HEK293 (cell line): ENCODE measurements at regions not wholly inside any gene's neighbourhood (a gene's known extent, or its start where the extent isn't known, plus 50 kb on each side); places are given as distances from the start of the nearest gene placed in this dataset.
"Not testable (repeated sequence)": the region's sequence is repeated elsewhere in the genome, so short reads cannot be mapped to it uniquely, and the experiment has no call there.

Experiments
- CTCF ChIA-PET: fragments of 350-600 bp; formaldehyde crosslinking; extraction: SDS; loops from one replicate; lab custom pipeline; 2021; ENCODE audit warnings: antibody characterized with exemption; lab: Yijun Ruan, JAX
- POLR2A ChIA-PET: fragments of 300-600 bp; formaldehyde crosslinking; extraction: SDS; loops from one replicate; lab custom pipeline; 2020; ENCODE audit warnings: antibody characterized with exemption, inconsistent platforms; lab: Yijun Ruan, JAX
- H3K27ac ChIP-seq: fragments of 200-500 bp; sonication (Bioruptor generic); 2 replicates; pipeline ENCODE4 v1.5.1; 2014; ENCODE audit warnings: low read depth, low read length, control low read depth, inconsistent platforms; ENCODE audit errors: extremely low read depth
- H3K36me3 ChIP-seq, 2 experiments: fragments of 200-500 bp in 1 of 2; sonication (Bioruptor generic) in 1 of 2; 1 replicate in 1 of 2; 2 replicates in 1 of 2; pipeline ENCODE4 v1.5.1; 2014 to 2017; ENCODE audit warnings: inconsistent platforms in 2 of 2, low read length in 2 of 2; ENCODE audit not compliant: control insufficient read depth in 2 of 2, insufficient read depth in 1 of 2
- H3K4me1 ChIP-seq: fragments of 200-500 bp; sonication (Bioruptor generic); 2 replicates; pipeline ENCODE4 v1.5.1; 2014; ENCODE audit warnings: mild to moderate bottlenecking, low read length, inconsistent platforms; ENCODE audit not compliant: control insufficient read depth, insufficient read depth
- H3K4me3 ChIP-seq: 2 replicates; pipeline ENCODE4 v1.5.1; 2011; ENCODE audit warnings: low read depth, mild to moderate bottlenecking, control low read depth, low read length, moderate library complexity
- H3K9me3 ChIP-seq: fragments of 200-500 bp; sonication (Bioruptor generic); 2 replicates; pipeline ENCODE4 v1.5.1; 2014; ENCODE audit warnings: low read depth, low read length, inconsistent platforms; ENCODE audit not compliant: control insufficient read depth, insufficient read depth
- BCL11A ChIP-seq: fragments of 450-650 bp; formaldehyde crosslinking; IDR thresholded peaks from 2 replicates; pipeline ENCODE4 v1.5.1; 2016; ENCODE audit warnings: low read depth, missing biosample characterization, missing genetic modification characterization
- IKZF3 ChIP-seq: fragments of 450-650 bp; IDR thresholded peaks from 2 replicates; pipeline ENCODE4 v1.5.0; 2018; ENCODE audit warnings: missing biosample characterization, mild to moderate bottlenecking, missing genetic modification characterization, moderate library complexity
- MZF1 ChIP-seq: fragments of 450-650 bp; formaldehyde crosslinking; IDR thresholded peaks from 2 replicates; pipeline ENCODE4 v1.5.1; 2017; ENCODE audit warnings: missing biosample characterization, missing genetic modification characterization, borderline replicate concordance
- REPIN1 ChIP-seq: fragments of 450-650 bp; formaldehyde crosslinking; IDR thresholded peaks from 2 replicates; pipeline ENCODE4 v1.5.1; 2017; ENCODE audit warnings: missing biosample characterization, missing genetic modification characterization, low read depth
- ZBTB21 ChIP-seq: fragments of 450-650 bp; formaldehyde crosslinking; IDR thresholded peaks from 2 replicates; pipeline ENCODE4 v1.5.1; 2017; ENCODE audit warnings: missing biosample characterization, missing genetic modification characterization
- ZNF169 ChIP-seq: fragments of 450-650 bp; formaldehyde crosslinking; IDR thresholded peaks from 2 replicates; pipeline ENCODE4 v1.5.1; 2016; ENCODE audit warnings: missing biosample characterization, missing genetic modification characterization
- ZNF274 ChIP-seq, 2 experiments: fragments of 200-500 bp in 1 of 2; fragments of 450-650 bp in 1 of 2; sonication (Bioruptor generic) in 1 of 2; formaldehyde crosslinking in 1 of 2; IDR thresholded peaks; 2 replicates each; pipeline versions ENCODE4 v1.5.1 to v1.6.1; 2014 to 2016; ENCODE audit warnings: borderline replicate concordance in 1 of 2, inconsistent platforms in 1 of 2, low read length in 1 of 2, missing biosample characterization in 1 of 2, missing genetic modification characterization in 1 of 2
- ZNF350 ChIP-seq: fragments of 450-650 bp; formaldehyde crosslinking; IDR thresholded peaks from 2 replicates; pipeline ENCODE4 v1.5.0; 2017; ENCODE audit warnings: missing biosample characterization, mild to moderate bottlenecking, missing genetic modification characterization
- ZNF433 ChIP-seq: fragments of 450-650 bp; formaldehyde crosslinking; IDR thresholded peaks from 2 replicates; pipeline ENCODE4 v1.5.1; 2016; ENCODE audit warnings: missing biosample characterization, missing genetic modification characterization, low read depth
- ZNF501 ChIP-seq: fragments of 450-650 bp; formaldehyde crosslinking; IDR thresholded peaks from 2 replicates; pipeline ENCODE4 v1.5.1; 2016; ENCODE audit warnings: missing biosample characterization, missing genetic modification characterization
- ZNF530 ChIP-seq: fragments of 450-650 bp; formaldehyde crosslinking; IDR thresholded peaks from 2 replicates; pipeline ENCODE4 v1.5.1; 2016; ENCODE audit warnings: low read depth, missing biosample characterization, missing genetic modification characterization
- ZNF561 ChIP-seq: fragments of 450-650 bp; IDR thresholded peaks from 2 replicates; pipeline ENCODE4 v1.5.1; 2018; ENCODE audit warnings: missing biosample characterization, missing genetic modification characterization, borderline replicate concordance
- ZNF585B ChIP-seq: fragments of 450-650 bp; formaldehyde crosslinking; IDR thresholded peaks from 2 replicates; pipeline ENCODE4 v1.5.1; 2016; ENCODE audit warnings: missing biosample characterization, missing genetic modification characterization
- ZNF621 ChIP-seq: fragments of 450-650 bp; formaldehyde crosslinking; IDR thresholded peaks from 2 replicates; pipeline ENCODE4 v1.5.1; 2017; ENCODE audit warnings: missing biosample characterization, missing genetic modification characterization
- ZNF677 ChIP-seq: fragments of 450-650 bp; IDR thresholded peaks from 2 replicates; pipeline ENCODE4 v1.5.0; 2018; ENCODE audit warnings: missing biosample characterization, mild to moderate bottlenecking, missing genetic modification characterization, moderate library complexity
- ZNF747 ChIP-seq: fragments of 450-650 bp; formaldehyde crosslinking; IDR thresholded peaks from 2 replicates; pipeline ENCODE4 v1.5.1; 2016; ENCODE audit warnings: missing biosample characterization, missing genetic modification characterization
- ZNF768 ChIP-seq: fragments of 450-650 bp; formaldehyde crosslinking; IDR thresholded peaks from 2 replicates; pipeline ENCODE4 v1.5.1; 2018; ENCODE audit warnings: missing biosample characterization, mild to moderate bottlenecking, missing genetic modification characterization
- ZNF830 ChIP-seq: fragments of 450-650 bp; IDR thresholded peaks from 2 replicates; pipeline ENCODE4 v1.5.0; 2018; ENCODE audit warnings: missing biosample characterization, missing genetic modification characterization, low read depth, mild to moderate bottlenecking, moderate library complexity
- TF ChIP-seq, protein P1 (sequence below): fragments of 450-650 bp; formaldehyde crosslinking; IDR thresholded peaks from 2 replicates; pipeline ENCODE4 v1.5.1; 2016; ENCODE audit warnings: missing biosample characterization, missing genetic modification characterization
- TF ChIP-seq, protein P2 (sequence below): fragments of 450-650 bp; formaldehyde crosslinking; IDR thresholded peaks from 2 replicates; pipeline ENCODE4 v1.5.1; 2017; ENCODE audit warnings: missing biosample characterization, missing genetic modification characterization
- TF ChIP-seq, protein P3 (sequence below): fragments of 450-650 bp; formaldehyde crosslinking; IDR thresholded peaks from 2 replicates; pipeline ENCODE4 v1.5.1; 2016; ENCODE audit warnings: missing biosample characterization, missing genetic modification characterization
- TF ChIP-seq, protein P4 (sequence below): fragments of 450-650 bp; formaldehyde crosslinking; IDR thresholded peaks from 2 replicates; pipeline ENCODE4 v1.5.1; 2016; ENCODE audit warnings: missing biosample characterization, missing genetic modification characterization

DNA sequence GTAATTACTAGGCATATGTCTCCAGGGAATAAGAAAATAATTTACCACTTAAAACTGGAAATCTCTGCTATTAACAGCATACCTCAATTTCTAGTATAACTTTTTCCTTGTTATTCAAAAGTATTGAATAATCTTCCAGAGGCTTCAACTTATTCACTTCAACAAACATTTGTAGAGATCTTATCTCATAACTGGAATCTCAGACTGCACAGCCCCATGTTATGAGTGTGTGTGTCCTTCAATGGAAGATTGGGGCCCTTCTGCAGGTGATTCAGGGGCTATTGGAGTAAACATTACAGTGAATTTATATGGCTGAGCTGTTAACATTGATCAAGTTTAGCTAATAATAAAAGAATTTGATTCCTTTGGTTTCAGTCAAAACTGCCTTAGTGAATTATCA lies 946.1 kb downstream of the TTLL7 start:
- POLR2A ChIA-PET: no interaction called here
- Histone ChIP-seq H3K36me3 (no peaks in the 10 kb centered on the region), H3K4me1 (no peaks in the 10 kb centered on the region), H3K4me3 (no peak overlapping the region), H3K9me3 (no peaks in the 10 kb centered on the region), H3K27ac (no peak overlapping the region)
- TF ChIP-seq ZNF561 (no peak), ZNF169 (tag by site-specific recombination) (no peak), ZNF350 (tag by site-specific recombination) (no peak), ZNF433 (no peak), BCL11A (tag by site-specific recombination) (no peak), ZNF747 (tag by site-specific recombination) (no peak), ZNF768 (tag by site-specific recombination) (no peak)
- TF ChIP-seq, protein P1, sequence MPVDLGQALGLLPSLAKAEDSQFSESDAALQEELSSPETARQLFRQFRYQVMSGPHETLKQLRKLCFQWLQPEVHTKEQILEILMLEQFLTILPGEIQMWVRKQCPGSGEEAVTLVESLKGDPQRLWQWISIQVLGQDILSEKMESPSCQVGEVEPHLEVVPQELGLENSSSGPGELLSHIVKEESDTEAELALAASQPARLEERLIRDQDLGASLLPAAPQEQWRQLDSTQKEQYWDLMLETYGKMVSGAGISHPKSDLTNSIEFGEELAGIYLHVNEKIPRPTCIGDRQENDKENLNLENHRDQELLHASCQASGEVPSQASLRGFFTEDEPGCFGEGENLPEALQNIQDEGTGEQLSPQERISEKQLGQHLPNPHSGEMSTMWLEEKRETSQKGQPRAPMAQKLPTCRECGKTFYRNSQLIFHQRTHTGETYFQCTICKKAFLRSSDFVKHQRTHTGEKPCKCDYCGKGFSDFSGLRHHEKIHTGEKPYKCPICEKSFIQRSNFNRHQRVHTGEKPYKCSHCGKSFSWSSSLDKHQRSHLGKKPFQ: no peak
- CTCF ChIA-PET: no interaction called here

DNA sequence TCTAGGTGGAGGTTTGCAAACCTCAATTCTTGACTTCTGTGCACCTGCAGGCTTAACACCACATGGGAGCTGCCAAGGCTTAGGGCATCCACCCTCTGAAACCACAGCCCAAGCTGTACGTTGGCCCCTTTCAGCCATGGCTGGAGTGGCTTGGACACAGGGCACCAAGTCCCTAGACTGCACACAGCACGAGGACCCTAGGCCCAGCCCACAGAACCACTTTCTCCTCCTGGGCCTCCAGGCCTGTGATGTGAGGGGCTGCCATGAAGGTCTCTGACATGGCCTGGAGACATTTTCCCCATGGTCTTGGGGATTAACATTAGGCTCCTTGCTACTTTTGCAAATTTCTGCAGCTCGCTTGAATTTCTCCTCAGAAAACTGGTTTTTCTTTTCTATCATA lies 947.9 kb downstream of the TTLL7 start:
- TF ChIP-seq ZNF585B: peak; percentile 83
- H3K4me3 ChIP-seq, POLR2A ChIA-PET, H3K9me3 ChIP-seq, H3K27ac ChIP-seq, CTCF ChIA-PET, H3K36me3 ChIP-seq, H3K4me1 ChIP-seq: not testable (repeated sequence)

DNA sequence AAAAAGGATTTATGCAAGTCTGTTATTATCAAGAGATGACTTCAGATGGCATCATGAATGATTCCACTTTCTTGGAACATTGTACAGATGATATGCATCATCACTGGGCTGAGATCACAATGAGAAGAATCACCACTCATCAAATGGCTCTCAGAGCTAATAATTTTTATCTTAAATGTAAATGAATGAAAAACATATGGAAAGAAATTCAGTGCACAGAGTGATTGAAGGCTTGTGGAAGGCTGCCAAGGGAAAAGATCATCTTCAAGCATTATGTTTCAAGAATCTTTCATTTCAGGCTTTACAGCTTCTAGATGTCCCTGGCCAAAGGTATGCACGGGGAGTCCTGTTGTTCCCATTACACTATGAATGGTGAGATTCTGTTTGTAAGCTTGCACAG lies 955.7 kb downstream of the TTLL7 start:
- POLR2A ChIA-PET: no interaction called here
- CTCF ChIA-PET: no interaction called here
- Histone ChIP-seq H3K27ac (no peak overlapping the region), H3K4me1 (no peaks in the 10 kb centered on the region), H3K9me3 (no peaks in the 10 kb centered on the region), H3K4me3 (no peak overlapping the region), H3K36me3 (no peaks in the 10 kb centered on the region)
- TF ChIP-seq ZNF501 (tag by site-specific recombination) (no peak), ZNF530 (tag by site-specific recombination) (no peak), ZBTB21 (tag by site-specific recombination) (no peak), REPIN1 (tag by site-specific recombination) (no peak), ZNF677 (tag by site-specific recombination) (no peak), IKZF3 (tag by site-specific recombination) (no peak), ZNF621 (tag by site-specific recombination) (no peak), ZNF274 (IDR thresholded peaks at IDR 0.05; ENCODE audit: low read length) (no peak), ZNF274 (tag by site-specific recombination; IDR thresholded peaks at IDR 0.05; ENCODE audit: borderline replicate concordance) (no peak), ZNF830 (no peak), MZF1 (tag by site-specific recombination) (no peak)
- TF ChIP-seq, protein P2, sequence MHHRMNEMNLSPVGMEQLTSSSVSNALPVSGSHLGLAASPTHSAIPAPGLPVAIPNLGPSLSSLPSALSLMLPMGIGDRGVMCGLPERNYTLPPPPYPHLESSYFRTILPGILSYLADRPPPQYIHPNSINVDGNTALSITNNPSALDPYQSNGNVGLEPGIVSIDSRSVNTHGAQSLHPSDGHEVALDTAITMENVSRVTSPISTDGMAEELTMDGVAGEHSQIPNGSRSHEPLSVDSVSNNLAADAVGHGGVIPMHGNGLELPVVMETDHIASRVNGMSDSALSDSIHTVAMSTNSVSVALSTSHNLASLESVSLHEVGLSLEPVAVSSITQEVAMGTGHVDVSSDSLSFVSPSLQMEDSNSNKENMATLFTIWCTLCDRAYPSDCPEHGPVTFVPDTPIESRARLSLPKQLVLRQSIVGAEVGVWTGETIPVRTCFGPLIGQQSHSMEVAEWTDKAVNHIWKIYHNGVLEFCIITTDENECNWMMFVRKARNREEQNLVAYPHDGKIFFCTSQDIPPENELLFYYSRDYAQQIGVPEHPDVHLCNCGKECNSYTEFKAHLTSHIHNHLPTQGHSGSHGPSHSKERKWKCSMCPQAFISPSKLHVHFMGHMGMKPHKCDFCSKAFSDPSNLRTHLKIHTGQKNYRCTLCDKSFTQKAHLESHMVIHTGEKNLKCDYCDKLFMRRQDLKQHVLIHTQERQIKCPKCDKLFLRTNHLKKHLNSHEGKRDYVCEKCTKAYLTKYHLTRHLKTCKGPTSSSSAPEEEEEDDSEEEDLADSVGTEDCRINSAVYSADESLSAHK: no peak
- TF ChIP-seq, protein P3, sequence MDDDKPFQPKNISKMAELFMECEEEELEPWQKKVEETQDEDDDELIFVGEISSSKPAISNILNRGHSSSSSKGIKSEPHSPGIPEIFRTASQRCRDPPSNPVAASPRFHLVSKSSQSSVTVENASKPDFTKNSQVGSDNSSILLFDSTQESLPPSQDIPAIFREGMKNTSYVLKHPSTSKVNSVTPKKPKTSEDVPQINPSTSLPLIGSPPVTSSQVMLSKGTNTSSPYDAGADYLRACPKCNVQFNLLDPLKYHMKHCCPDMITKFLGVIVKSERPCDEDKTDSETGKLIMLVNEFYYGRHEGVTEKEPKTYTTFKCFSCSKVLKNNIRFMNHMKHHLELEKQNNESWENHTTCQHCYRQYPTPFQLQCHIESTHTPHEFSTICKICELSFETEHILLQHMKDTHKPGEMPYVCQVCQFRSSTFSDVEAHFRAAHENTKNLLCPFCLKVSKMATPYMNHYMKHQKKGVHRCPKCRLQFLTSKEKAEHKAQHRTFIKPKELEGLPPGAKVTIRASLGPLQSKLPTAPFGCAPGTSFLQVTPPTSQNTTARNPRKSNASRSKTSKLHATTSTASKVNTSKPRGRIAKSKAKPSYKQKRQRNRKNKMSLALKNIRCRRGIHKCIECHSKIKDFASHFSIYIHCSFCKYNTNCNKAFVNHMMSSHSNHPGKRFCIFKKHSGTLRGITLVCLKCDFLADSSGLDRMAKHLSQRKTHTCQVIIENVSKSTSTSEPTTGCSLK (tag by site-specific recombination): no peak
- TF ChIP-seq, protein P4, sequence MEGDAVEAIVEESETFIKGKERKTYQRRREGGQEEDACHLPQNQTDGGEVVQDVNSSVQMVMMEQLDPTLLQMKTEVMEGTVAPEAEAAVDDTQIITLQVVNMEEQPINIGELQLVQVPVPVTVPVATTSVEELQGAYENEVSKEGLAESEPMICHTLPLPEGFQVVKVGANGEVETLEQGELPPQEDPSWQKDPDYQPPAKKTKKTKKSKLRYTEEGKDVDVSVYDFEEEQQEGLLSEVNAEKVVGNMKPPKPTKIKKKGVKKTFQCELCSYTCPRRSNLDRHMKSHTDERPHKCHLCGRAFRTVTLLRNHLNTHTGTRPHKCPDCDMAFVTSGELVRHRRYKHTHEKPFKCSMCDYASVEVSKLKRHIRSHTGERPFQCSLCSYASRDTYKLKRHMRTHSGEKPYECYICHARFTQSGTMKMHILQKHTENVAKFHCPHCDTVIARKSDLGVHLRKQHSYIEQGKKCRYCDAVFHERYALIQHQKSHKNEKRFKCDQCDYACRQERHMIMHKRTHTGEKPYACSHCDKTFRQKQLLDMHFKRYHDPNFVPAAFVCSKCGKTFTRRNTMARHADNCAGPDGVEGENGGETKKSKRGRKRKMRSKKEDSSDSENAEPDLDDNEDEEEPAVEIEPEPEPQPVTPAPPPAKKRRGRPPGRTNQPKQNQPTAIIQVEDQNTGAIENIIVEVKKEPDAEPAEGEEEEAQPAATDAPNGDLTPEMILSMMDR: no peak

DNA sequence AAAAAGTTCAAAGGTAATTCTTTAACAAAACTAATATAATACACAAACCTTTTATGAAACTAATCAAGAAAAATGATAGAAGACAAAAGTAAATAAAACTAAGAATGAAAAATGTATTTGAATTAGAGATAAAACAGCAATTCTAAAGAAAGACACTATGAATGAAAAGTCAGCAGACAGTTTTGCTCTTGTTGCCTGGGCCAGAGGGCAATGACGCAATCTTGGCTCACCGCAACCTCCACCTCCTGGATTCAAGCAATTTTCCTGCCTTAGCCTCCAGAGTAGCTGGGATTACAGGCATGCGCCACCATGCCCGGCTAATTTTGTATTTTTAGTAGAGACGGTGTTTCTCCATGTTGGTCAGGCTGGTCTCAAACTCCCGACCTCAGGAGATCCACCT lies 959.8 kb downstream of the TTLL7 start:
- CTCF ChIA-PET, H3K9me3 ChIP-seq, H3K4me3 ChIP-seq, POLR2A ChIA-PET, H3K27ac ChIP-seq, H3K36me3 ChIP-seq, H3K4me1 ChIP-seq: not testable (repeated sequence)
